SW 1271 (cell line): ENCODE measurements at regions not wholly inside any gene's neighbourhood (a gene's known extent, or its start where the extent isn't known, plus 50 kb on each side); places are given as distances from the start of the nearest gene placed in this dataset.

ENCODE experiments used
- DNase-seq, 2 experiments: peaks; one replicate each; lab custom pipeline; 2025; lab: John Stamatoyannopoulos, UW

GRCh38 chr6:169945117-169945516 lies 193.7 kb downstream of the ERMARD start:
- no peak for DNase-seq

GRCh38 chr6:169944415-169944814 lies 193.0 kb downstream of the ERMARD start:
- no peak for DNase-seq

- no peak for DNase-seq
Measured at GRCh38 chr6:169944061-169944337, 192.6 kb downstream of the ERMARD start.

GRCh38 chr6:169943241-169944060 lies 192.0 kb downstream of the ERMARD start:
- DNase-seq, result no peak

- DNase-seq, result no peak
Measured at GRCh38 chr6:169942173-169942572, 190.8 kb downstream of the ERMARD start.

- no peak for DNase-seq
Measured at GRCh38 chr6:169940481-169941271, 189.3 kb downstream of the ERMARD start.

GRCh38 chr6:169939554-169940164 lies 188.2 kb downstream of the ERMARD start:
- DNase-seq, result no peak

GRCh38 chr6:169938731-169939130 lies 187.3 kb downstream of the ERMARD start:
- no peak for DNase-seq

GRCh38 chr6:169938262-169938701 lies 186.9 kb downstream of the ERMARD start:
- no peak for DNase-seq

- no peak for DNase-seq
Measured at GRCh38 chr6:169937389-169938261, 186.2 kb downstream of the ERMARD start.

GRCh38 chr6:169936355-169936975 lies 185.0 kb downstream of the ERMARD start:
- DNase-seq, result no peak

GRCh38 chr6:169935861-169936260 lies 184.4 kb downstream of the ERMARD start:
- no peak for DNase-seq

- DNase-seq, result no peak
Measured at GRCh38 chr6:169935348-169935718, 183.9 kb downstream of the ERMARD start.

GRCh38 chr6:169934699-169935347 lies 183.4 kb downstream of the ERMARD start:
- DNase-seq, result no peak

- DNase-seq, result no peak
Measured at GRCh38 chr6:169933839-169934698, 182.6 kb downstream of the ERMARD start.

GRCh38 chr6:169933251-169933821 lies 181.9 kb downstream of the ERMARD start:
- DNase-seq, result no peak

- no peak for DNase-seq
Measured at GRCh38 chr6:169932491-169932890, 181.1 kb downstream of the ERMARD start.

- no peak for DNase-seq
Measured at GRCh38 chr6:169931261-169931660, 179.8 kb downstream of the ERMARD start.

GRCh38 chr6:169930799-169931198 lies 179.4 kb downstream of the ERMARD start:
- DNase-seq, result no peak

- no peak for DNase-seq
Measured at GRCh38 chr6:169927711-169928110, 176.3 kb downstream of the ERMARD start.
